ENCODE measurements at regions not wholly inside any gene's neighbourhood (a gene's known extent, or its start where the extent isn't known, plus 50 kb on each side); places are given as distances from the start of the nearest gene placed in this dataset.

- TF ChIP-seq CTCF (conservative IDR thresholded peaks at IDR 0.05; ENCODE audit: low read depth, low read length) (no peak), EZH2 (IDR thresholded peaks at IDR 0.05; ENCODE audit: borderline replicate concordance, low read depth, low read length, poor library complexity, severe bottlenecking) (no peak)
Measured at GRCh38 chr4:186859420-186859819, 135.8 kb upstream of the FAT1 start.

Data from A673 (cell line).